ENCODE measurements at regions not wholly inside any gene's neighbourhood (a gene's known extent, or its start where the extent isn't known, plus 50 kb on each side); places are given as distances from the start of the nearest gene placed in this dataset.

DNA sequence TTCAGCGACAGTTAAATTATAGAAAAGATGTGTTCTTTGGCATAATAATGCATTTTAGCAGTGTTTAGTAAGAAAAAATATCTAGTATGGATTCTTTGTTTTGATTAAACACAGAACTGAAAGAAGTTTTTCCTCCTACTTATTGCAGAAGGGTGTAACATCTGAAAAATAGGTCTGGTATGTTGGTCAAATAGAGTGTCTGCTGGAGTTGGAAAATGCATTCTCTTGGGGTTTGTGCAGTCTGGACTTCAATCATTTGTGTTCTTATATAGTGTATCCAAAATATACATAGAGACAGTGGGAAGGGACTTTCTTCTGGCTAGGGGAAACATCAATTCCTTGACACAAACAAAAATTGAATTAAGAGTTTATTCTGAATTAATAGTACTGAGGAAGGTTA, 132.4 kb upstream of the MAN1A1 start:
- in situ Hi-C loops (cut with HindIII; ENCODE audit: low pct_unique_long_range_greater_than_20kb, low sequenced_read_pairs): no loop called here
- DNase-seq (ENCODE audit: low read depth): no peak

DNA sequence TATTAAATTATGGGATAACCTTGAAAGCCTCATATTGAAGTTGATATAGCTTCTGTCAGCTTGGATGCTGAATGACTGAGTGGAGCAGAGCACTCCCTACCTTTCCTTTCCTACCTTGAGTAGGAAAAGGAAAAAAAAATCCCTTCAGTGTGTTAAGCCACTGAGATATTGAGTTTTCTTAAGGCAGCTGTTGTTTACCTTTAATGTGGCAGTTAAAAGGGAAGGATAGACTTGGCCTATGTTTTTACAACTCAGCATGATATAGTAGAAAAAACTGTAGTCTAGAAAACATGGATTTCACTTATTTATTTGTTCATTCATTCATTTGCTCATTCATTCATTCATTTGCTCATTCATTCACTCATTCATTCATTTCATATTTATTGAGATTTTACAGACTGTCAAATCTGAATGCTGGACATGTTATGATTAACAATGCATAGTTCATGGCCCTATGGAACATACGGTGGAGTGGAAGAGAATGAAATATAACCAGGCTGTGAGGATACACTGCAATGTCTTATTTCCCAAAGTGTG, 131.5 kb upstream of the MAN1A1 start:
- in situ Hi-C loops (cut with HindIII; ENCODE audit: low pct_unique_long_range_greater_than_20kb, low sequenced_read_pairs): no loop called here
- no peak for DNase-seq (ENCODE audit: low read depth)

DNA sequence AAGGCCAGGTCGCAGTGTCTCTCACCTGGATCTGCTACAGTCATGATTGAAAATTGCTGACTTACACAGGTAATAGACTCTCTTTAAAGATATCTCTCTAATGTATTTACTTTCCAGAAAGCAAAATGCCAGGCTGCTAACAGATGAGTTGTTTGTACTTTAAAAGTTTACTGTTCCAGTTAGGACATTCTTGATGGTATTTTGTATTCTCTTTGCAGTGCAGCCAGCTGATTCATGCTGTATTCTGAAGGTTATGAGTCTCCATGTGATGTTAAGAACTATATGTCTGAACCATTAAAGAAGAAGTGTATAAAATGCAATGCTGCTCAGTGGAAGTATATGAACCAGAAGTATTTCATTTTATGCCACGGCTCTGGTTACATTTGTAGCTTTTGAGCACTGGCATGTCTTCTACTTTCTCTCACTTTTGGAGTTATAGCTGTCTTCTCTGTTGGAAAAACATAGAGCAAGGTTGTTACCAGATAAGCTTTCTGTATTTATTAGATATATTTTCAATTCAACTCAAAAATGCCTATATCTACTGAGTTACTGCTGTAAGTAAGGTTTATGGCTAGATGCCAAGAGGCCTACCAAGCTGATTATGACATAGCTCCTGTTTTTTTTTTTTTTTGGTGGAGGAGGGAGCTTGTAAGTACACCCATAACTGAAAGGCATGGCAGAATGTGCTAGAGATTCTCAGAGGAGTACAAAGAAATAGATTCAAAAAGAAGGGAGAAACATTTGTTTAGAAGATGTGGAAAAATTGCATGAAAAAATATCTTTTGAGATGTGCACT, 130.5 kb upstream of the MAN1A1 start:
- in situ Hi-C loops (cut with HindIII; ENCODE audit: low pct_unique_long_range_greater_than_20kb, low sequenced_read_pairs): no loop called here
- no peak for DNase-seq (ENCODE audit: low read depth)

DNA sequence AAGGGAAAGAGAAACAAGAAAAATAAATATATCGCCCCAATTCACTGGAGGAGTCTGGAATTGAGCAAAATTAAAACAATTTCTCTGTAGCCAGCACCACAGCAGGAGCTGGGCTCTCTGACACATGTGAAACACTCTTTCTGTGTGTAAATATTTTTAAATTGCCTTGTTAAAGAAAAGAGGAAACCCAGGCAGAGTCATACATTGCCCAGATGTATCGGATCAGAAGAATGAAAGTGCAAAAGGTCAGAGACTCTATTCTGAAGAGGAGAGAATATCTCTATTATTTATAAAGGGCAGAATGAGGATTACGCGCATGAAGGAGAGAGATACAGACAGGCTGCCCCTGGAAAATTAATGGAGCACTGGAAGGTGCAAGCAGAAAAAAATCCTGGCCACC, 127.0 kb upstream of the MAN1A1 start:
- DNase-seq (ENCODE audit: low read depth): no peak
- in situ Hi-C loops (cut with HindIII; ENCODE audit: low pct_unique_long_range_greater_than_20kb, low sequenced_read_pairs): no loop called here

DNA sequence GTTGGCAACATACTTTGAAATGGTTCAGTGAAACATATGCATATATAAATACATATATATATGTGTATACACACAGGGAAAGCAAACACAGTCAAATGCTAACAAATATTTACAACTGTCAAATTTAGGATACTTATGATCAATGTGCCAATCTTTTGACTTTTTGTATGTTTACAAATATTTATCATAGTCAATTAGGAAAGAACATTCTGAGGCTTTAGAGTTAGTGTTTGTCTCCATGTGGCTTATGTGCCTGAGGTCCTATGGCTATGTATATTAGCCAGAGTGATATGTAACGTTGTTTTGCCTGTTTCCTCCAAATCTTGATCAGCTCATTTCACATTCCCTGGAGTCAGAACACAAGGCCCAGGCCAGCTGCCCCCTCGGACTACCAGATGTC, 126.5 kb upstream of the MAN1A1 start:
- no peak for DNase-seq (ENCODE audit: low read depth)
- in situ Hi-C loops (cut with HindIII; ENCODE audit: low pct_unique_long_range_greater_than_20kb, low sequenced_read_pairs): no loop called here

DNA sequence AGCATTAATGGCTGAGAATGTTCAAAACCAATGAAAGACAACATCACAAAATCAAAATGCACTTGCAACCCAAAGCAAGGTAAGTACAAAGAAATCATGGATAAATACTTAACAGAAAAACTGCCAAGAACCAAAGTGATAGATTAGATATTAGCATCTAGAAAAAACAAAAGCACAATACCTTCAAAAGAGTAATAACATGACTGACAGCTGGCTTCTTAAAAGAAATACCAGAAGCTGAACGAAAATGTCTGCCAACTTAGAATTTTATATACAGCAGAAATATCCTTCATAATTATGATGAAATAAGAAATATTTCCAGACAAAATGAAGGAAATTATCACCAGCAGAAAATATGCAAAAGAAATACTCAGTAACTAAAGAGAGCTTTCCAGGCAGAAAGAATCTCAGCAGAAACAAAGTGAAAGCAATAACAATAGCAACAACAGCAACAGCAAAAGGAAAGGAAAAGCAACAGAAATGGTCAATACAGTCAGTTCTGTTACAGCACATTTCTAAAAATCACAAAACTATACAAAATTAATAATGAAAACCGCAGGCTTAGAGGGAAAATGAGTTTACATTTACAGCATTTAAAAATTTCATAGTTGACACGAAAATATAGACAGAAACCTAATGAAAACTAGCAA, 121.5 kb upstream of the MAN1A1 start:
- in situ Hi-C loops (cut with HindIII; ENCODE audit: low pct_unique_long_range_greater_than_20kb, low sequenced_read_pairs): no loop called here
- DNase-seq (ENCODE audit: low read depth): no peak

DNA sequence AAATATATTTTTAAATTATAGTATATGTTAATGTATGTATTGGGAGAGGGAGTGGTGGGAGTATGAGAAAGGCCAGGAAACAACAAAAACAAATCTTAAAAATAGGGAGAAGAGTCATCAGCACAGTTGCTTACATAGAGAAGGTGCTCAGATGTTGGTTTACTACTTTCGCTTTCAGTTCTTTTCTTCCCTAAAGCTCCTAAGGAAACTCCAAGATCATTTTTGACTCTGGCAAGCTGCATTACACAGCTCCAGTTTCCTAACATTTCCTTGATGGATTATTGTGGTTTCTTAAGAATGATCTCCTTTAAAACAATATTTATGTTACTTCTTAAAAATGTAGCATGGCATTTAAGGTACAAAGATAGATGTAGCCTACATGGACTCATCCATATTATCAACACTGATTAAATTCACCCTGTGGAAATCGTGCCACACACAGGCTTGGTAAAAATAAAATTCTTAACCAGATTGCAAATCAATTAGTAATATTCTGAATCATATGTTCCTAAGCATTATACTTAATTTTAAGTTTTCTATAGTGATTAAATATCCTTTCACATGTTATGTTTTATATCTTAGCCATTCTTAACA, 118.0 kb upstream of the MAN1A1 start:
- DNase-seq (ENCODE audit: low read depth): no peak
- in situ Hi-C loops (cut with HindIII; ENCODE audit: low pct_unique_long_range_greater_than_20kb, low sequenced_read_pairs): no loop called here

DNA sequence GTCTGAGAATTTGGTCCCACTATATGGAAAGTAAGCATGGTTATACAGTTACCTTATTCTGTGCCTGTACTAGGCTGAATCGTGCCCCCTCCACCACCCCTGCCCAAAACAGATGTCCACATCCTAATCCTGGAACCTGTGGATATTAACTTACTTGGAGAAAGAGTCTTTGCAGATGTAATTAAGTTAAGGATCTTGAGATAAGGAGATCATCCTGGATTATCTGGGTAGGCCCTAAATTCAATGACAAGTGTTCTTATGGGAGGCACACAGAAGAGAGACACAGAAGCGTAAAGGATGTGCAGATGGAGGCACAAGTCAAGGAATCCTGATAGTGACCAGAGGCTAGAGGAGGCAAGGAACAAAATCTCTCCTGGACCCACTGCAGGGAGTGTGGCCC, 116.7 kb upstream of the MAN1A1 start:
- no peak for DNase-seq (ENCODE audit: low read depth)
- in situ Hi-C loops (cut with HindIII; ENCODE audit: low pct_unique_long_range_greater_than_20kb, low sequenced_read_pairs): no loop called here

DNA sequence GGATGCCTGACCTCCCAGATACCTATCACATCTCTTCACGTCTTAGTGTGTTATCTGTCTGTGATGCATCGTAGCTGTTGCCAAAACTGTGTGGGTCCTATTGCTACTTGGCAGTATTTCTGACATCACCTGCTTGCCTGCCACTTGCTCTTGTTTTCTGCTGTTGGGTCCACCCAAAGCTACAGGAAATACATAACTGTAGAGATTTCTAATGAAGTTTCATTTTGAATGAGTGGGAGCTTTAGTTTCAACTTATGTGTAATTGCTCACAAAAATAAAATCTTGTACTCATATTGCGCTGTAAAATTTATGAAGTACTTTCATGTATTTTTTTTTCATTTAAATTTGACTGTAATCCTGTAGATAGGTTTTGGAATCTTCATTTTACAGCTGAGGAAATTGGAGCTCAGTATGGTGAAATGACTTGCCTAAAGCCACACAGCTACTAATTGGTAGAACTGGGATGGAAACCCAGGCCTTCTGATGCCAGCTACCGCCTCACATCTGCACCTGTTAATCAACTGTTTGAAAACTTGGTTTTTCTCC, 113.6 kb upstream of the MAN1A1 start:
- DNase-seq (ENCODE audit: low read depth): no peak
- in situ Hi-C loops (cut with HindIII; ENCODE audit: low pct_unique_long_range_greater_than_20kb, low sequenced_read_pairs): no loop called here

DNA sequence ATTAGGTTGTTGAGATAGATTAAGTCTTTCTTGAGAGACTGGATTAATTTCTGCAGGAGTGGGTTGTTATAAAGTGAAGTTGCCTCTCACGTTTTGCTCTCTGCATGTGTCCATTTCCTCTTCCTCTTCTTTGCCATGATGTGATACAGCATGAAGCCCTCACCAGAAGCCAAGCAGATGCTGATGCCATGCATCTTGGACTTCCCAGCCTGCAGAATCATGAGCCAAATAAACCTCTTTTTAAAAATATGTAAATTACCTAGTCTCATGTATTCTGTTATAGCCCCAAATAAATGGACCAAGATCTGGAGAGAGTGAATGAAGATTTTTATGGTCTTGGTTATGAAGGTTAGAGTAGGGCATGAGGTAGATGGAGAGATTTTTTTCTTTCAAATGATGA, 111.6 kb upstream of the MAN1A1 start:
- no peak for DNase-seq (ENCODE audit: low read depth)
- in situ Hi-C loops (cut with HindIII; ENCODE audit: low pct_unique_long_range_greater_than_20kb, low sequenced_read_pairs): no loop called here

DNA sequence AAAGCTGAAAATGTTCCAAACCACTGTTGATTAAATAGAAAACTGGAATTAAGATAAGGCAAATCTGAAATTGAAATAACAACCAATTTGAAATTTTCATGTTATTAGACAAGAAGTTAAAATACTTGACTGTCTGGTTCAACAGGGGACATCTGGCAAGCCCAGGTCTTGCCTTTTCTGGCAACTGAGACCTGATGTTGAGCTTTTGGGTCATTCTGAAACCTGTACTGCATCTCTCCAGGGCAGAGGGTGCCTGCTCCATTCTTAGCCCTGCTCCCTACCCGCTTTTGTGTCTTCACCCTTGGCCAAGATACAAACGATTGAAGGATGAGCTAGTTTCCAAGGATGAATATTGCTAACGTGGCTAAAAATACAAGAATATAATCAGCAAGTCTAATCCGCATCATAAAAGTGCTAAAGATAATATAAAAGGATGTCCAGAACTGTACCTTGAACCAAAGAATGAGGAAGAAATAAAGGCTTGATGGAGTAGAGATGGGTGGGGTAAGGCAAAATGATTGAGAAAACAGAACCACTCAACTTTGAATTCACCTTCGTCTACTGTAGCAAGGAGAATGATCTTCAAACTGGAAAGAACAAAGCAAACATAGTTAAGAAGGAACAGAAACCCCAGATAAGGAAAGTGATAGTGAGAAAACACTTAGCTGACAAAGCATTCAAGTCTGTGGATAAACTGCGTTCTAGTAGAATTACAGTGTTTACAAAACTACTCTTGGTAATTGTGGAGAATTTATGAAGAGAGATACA, 109.8 kb upstream of the MAN1A1 start:
- no peak for DNase-seq (ENCODE audit: low read depth)
- in situ Hi-C loops (cut with HindIII; ENCODE audit: low pct_unique_long_range_greater_than_20kb, low sequenced_read_pairs): no loop called here

DNA sequence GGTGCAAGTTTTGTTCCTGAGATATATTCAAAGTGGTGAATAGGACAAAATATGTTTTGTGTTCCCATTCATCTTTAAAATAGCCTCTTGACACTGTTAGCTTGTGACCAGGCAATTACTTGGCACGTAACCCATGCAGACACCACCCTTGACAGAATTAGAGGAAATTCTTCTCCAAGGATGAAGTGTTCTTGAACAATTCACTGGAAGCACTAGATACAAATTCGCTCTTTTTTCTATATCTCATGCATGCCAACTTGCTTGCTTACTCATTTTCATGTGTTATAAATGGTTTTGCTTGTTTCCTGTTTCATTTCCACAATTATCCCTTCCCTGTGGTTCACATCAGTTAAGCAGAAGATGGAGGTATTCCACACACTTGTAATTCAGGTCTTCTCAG, 105.2 kb upstream of the MAN1A1 start:
- DNase-seq (ENCODE audit: low read depth): no peak
- in situ Hi-C loops (cut with HindIII; ENCODE audit: low pct_unique_long_range_greater_than_20kb, low sequenced_read_pairs): no loop called here

DNA sequence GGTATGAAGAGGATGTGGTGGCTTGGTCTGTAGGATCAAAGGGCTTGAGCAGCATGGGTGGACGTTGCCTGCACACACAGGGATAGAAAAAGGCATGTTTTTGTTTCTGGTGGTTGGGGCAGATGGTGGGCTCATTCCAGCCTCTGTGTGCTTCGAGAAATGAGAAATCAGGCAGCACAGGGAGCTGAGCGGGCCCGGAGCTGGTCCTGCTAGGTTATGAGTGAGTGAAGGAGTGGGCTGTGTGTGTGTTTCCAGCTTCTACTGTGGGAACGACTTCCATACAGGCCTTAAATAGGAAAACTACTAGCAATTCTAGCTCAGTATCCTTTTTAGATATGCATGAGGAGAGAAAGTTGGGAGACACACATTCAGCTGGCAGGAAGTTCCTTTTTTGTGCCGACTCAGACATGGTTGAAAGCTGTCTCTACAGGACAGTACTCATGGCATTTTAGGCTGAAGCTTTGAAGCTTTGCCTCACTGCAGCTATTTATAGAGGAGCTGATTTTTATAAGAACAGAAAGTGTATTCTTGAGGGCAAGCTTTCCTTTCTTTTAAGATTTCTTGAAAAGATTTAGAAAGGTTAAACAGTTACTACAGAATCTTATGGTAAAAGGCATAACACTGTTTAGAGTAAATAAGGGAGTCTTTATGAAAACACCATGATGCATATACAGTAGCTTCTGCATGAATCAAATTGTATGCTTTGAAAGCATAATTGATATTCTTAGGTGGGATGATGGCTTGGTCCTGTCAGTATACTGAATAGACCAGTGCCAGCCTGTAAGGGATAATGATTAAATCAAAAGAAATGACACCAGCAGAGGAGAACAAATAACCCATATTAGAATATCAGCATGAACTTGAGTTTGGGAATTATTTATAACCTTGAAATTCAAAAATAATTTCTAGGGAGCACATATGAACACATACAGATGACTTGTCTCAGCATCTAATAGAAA, 104.0 kb upstream of the MAN1A1 start:
- in situ Hi-C loops (cut with HindIII; ENCODE audit: low pct_unique_long_range_greater_than_20kb, low sequenced_read_pairs): no loop called here
- DNase-seq (ENCODE audit: low read depth): no peak

DNA sequence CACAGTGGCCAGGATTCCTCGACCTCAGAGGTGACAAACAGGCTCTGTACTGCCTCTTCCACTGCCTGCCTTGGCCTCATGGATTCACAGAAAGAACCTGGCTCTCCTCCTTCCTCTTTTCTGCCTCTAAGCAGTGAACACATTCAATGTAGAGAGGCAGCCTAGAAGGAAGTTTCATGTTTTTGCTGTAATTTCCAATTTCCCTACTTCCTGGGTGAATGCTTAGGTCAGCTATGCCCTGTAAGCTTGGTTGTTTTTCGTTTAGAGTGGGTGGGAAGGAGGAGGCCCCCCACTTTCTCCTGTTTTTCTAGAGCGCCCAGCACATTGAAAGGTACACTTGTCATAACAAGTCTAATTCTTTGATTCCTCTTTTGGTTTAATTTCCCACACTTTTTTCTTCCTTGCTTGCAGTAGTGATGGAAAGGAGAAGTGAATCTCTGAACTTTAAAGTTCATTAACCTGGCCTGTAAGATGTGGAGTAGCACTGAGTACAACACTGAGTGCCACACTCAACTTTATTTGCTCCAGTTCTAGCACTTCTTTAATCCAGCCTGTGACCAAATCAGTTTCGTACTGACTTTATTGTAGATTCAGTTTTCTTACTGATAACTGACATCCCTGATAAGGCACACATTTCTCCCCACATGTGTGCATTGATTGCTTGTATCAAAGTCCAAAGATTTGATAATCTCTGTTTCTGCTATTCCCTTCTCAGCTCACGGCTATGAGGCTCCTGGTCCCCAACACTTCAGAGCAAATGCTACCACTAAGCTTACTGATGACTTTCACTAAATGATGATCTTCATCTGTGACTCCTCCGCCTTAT, 100.0 kb upstream of the MAN1A1 start:
- no peak for DNase-seq (ENCODE audit: low read depth)
- in situ Hi-C loops (cut with HindIII; ENCODE audit: low pct_unique_long_range_greater_than_20kb, low sequenced_read_pairs): no loop called here

DNA sequence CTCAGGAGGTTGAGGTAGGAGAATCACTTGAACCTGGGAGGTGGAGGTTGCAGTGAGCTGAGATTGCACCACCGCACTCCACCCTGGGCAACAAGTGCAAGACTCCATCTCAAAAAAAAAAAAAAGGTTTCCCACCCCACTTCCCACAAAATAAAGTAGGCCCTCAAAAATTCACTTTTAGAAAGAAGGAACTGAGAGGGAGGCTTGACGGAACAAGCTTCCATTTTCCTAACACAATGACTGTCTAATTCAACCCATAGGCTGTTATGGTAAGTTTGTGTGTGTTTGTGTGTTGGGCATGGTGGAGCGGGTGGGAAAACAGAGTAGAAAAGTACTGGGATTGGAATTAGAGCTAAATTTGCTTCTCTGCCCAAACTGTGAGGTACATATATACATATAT, 98.4 kb upstream of the MAN1A1 start:
- in situ Hi-C loops (cut with HindIII; ENCODE audit: low pct_unique_long_range_greater_than_20kb, low sequenced_read_pairs): no loop called here
- no peak for DNase-seq (ENCODE audit: low read depth)

DNA sequence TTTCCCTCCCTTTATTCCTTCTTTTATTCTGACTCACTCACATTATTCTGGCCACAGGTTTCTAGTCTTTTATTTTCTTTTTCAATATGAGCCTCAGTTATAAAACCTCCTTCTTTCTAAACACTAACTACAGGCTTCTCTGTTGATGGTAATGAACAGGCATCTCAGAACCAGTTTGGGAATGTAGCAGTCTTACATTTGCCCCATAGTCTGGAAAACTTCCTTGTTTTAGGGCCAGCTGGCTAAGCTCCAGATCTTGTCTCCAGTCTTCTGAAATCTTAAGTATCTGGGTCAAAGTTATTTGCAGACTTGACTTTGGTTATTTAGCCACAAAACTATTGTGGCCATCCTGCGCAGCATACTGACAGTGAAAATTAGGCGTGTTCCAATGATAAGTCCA, 97.0 kb upstream of the MAN1A1 start:
- peak; percentile 3 for DNase-seq (ENCODE audit: low read depth)
- in situ Hi-C loops (cut with HindIII; ENCODE audit: low pct_unique_long_range_greater_than_20kb, low sequenced_read_pairs): no loop called here

DNA sequence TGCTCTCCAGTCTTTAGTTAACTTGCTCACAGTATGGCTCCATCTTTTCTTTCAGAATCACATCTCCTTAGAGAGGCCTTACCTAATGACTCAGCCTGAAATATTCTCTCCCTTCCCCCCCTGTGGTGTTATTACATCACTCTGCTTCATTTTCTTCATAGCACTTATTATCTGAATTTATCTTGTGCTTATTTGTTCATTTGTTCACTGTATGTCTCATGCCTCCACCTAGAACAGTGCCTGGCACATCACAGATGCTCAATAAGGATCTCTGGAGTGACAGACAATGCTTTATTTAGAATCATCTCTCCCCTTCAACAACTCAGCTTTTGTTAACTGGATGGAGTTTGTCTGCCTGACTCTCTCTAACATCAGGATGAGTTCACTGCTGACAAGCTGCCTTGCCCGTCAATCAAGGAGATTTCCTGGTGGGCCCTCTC, 96.6 kb upstream of the MAN1A1 start:
- in situ Hi-C loops (cut with HindIII; ENCODE audit: low pct_unique_long_range_greater_than_20kb, low sequenced_read_pairs): no loop called here
- no peak for DNase-seq (ENCODE audit: low read depth)
